ENCODE measurements at regions not wholly inside any gene's neighbourhood (a gene's known extent, or its start where the extent isn't known, plus 50 kb on each side); places are given as distances from the start of the nearest gene placed in this dataset.

- ChIA-PET CTCF (no interaction called here), POLR2A (no interaction called here)
- no peak for TF ChIP-seq CTCF (IDR thresholded peaks at IDR 0.05; ENCODE audit: control extremely low read depth, extremely low read depth, low read depth, missing control alignments)
- no peak for DNase-seq (ENCODE audit: extremely low spot score)
Observed at GRCh38 chr3:81040107-81040506, 721.3 kb downstream of the GBE1 start.

- DNase-seq (ENCODE audit: extremely low spot score) = no peak
- TF ChIP-seq CTCF (IDR thresholded peaks at IDR 0.05; ENCODE audit: control extremely low read depth, extremely low read depth, low read depth, missing control alignments) = no peak
- ChIA-PET CTCF (no interaction called here), POLR2A (no interaction called here)
Observed at GRCh38 chr3:81033684-81034083, 727.8 kb downstream of the GBE1 start.

- POLR2A ChIA-PET = no interaction called here
- DNase-seq (ENCODE audit: extremely low spot score) = no peak
- TF ChIP-seq CTCF (IDR thresholded peaks at IDR 0.05; ENCODE audit: control extremely low read depth, extremely low read depth, low read depth, missing control alignments) = no peak
- CTCF ChIA-PET = interaction anchor here (1.0 kb wide), 1 partner anchor 10 kb away, joined by 3 read pairs; no protein-coding TSS in a partner anchor
Observed at GRCh38 chr3:81033185-81033584, 728.3 kb downstream of the GBE1 start.

- POLR2A ChIA-PET = no interaction called here
- no peak for TF ChIP-seq CTCF (IDR thresholded peaks at IDR 0.05; ENCODE audit: control extremely low read depth, extremely low read depth, low read depth, missing control alignments)
- CTCF ChIA-PET = no interaction called here
- DNase-seq (ENCODE audit: extremely low spot score) = no peak
Observed at GRCh38 chr3:81029861-81030260, 731.6 kb downstream of the GBE1 start.

GRCh38 chr3:81027344-81027743 is 734.1 kb downstream of the GBE1 start:
- TF ChIP-seq CTCF (IDR thresholded peaks at IDR 0.05; ENCODE audit: control extremely low read depth, extremely low read depth, low read depth, missing control alignments) = no peak
- ChIA-PET POLR2A (no interaction called here), CTCF (no interaction called here)
- no peak for DNase-seq (ENCODE audit: extremely low spot score)

GRCh38 chr3:81024560-81024959 is 736.9 kb downstream of the GBE1 start:
- CTCF ChIA-PET = interaction anchor here (1.2 kb wide), 1 partner anchor 11 kb away, joined by 3 read pairs; no protein-coding TSS in a partner anchor
- no peak for DNase-seq (ENCODE audit: extremely low spot score)
- POLR2A ChIA-PET = no interaction called here
- TF ChIP-seq CTCF (IDR thresholded peaks at IDR 0.05; ENCODE audit: control extremely low read depth, extremely low read depth, low read depth, missing control alignments) = no peak

GRCh38 chr3:81022339-81022738 is 739.1 kb downstream of the GBE1 start:
- ChIA-PET POLR2A (no interaction called here), CTCF (no interaction called here)
- TF ChIP-seq CTCF (IDR thresholded peaks at IDR 0.05; ENCODE audit: control extremely low read depth, extremely low read depth, low read depth, missing control alignments) = no peak
- DNase-seq (ENCODE audit: extremely low spot score) = no peak
